ENCODE measurements at regions not wholly inside any gene's neighbourhood (a gene's known extent, or its start where the extent isn't known, plus 50 kb on each side); places are given as distances from the start of the nearest gene placed in this dataset.
"Not testable (repeated sequence)": the region's sequence is repeated elsewhere in the genome, so short reads cannot be mapped to it uniquely, and the experiment has no call there.

DNA sequence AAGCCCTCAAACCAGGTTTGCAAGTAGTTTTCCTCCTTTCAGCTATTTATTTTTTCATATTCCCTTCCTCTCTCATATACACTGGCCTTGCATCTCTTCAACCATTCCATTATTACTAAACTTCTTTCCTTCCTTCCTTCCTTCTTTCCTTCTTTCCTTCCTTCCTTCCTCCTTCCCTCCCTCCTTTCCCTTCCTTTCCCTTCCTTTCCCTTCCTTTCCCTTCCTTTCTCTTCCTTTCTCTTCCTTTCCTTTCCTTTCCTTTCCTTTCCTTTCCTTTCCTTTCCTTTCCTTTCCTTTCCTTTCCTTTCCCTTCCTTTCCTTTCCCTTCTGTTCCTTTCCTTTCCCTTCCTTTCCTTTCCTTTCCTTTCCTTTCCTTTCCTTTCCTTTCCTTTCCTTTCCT is 228.7 kb upstream of the IGFBP7 start:
- TF ChIP-seq, protein P1, sequence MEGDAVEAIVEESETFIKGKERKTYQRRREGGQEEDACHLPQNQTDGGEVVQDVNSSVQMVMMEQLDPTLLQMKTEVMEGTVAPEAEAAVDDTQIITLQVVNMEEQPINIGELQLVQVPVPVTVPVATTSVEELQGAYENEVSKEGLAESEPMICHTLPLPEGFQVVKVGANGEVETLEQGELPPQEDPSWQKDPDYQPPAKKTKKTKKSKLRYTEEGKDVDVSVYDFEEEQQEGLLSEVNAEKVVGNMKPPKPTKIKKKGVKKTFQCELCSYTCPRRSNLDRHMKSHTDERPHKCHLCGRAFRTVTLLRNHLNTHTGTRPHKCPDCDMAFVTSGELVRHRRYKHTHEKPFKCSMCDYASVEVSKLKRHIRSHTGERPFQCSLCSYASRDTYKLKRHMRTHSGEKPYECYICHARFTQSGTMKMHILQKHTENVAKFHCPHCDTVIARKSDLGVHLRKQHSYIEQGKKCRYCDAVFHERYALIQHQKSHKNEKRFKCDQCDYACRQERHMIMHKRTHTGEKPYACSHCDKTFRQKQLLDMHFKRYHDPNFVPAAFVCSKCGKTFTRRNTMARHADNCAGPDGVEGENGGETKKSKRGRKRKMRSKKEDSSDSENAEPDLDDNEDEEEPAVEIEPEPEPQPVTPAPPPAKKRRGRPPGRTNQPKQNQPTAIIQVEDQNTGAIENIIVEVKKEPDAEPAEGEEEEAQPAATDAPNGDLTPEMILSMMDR (IDR thresholded peaks at IDR 0.05; ENCODE audit: poor library complexity, severe bottlenecking), result not testable (repeated sequence)
- not testable (repeated sequence) for TF ChIP-seq EZH2 (IDR thresholded peaks at IDR 0.05; ENCODE audit: borderline replicate concordance, insufficient read depth, low read length, poor library complexity, severe bottlenecking)
